Omental fat pad (tissue), 3 donors: ENCODE measurements at regions not wholly inside any gene's neighbourhood (a gene's known extent, or its start where the extent isn't known, plus 50 kb on each side); places are given as distances from the start of the nearest gene placed in this dataset.

Source experiments
- ATAC-seq: fragments of 150-250 bp; one replicate; pipeline ENCODE4 v1.9.1; 2016; ENCODE audit warnings: mild to moderate bottlenecking, moderate library complexity; ENCODE audit not compliant: low FRiP score
- DNase-seq: peaks from one replicate; pipeline ENCODE4 v3.0.0-alpha.2; 2019; ENCODE audit warnings: low spot score
- TF ChIP-seq, protein P1 (sequence below), 3 donors: fragments of 450-650 bp; IDR thresholded peaks; one replicate each; pipeline ENCODE4 v1.5.1; 2016 to 2017; ENCODE audit warnings: antibody characterized with exemption in 3 of 3, mild to moderate bottlenecking in 3 of 3, moderate library complexity in 2 of 3

DNA sequence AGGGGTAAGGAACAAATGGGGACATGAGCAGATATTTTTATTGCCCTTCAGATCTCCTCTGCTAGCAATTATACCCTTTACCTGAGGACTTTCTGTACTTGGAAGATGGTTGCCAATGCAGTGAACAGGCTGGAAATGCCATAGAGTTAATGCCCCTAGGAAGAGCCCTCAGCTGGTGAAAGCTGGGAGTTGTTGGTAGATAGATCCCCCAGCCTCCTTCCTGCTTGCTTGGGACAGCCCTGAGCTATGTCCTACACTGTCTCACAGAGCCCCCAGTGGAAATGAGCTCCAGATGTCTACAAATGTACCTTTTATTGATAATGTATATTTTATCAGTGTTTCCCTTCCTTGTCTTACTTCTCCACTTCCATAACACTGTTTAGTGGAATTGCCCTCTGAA lies 87.6 kb upstream of the PAK5 start:
- TF ChIP-seq, protein P1, sequence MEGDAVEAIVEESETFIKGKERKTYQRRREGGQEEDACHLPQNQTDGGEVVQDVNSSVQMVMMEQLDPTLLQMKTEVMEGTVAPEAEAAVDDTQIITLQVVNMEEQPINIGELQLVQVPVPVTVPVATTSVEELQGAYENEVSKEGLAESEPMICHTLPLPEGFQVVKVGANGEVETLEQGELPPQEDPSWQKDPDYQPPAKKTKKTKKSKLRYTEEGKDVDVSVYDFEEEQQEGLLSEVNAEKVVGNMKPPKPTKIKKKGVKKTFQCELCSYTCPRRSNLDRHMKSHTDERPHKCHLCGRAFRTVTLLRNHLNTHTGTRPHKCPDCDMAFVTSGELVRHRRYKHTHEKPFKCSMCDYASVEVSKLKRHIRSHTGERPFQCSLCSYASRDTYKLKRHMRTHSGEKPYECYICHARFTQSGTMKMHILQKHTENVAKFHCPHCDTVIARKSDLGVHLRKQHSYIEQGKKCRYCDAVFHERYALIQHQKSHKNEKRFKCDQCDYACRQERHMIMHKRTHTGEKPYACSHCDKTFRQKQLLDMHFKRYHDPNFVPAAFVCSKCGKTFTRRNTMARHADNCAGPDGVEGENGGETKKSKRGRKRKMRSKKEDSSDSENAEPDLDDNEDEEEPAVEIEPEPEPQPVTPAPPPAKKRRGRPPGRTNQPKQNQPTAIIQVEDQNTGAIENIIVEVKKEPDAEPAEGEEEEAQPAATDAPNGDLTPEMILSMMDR (IDR thresholded peaks at IDR 0.05) = no peak
- DNase-seq = no peak
- no peak for ATAC-seq

DNA sequence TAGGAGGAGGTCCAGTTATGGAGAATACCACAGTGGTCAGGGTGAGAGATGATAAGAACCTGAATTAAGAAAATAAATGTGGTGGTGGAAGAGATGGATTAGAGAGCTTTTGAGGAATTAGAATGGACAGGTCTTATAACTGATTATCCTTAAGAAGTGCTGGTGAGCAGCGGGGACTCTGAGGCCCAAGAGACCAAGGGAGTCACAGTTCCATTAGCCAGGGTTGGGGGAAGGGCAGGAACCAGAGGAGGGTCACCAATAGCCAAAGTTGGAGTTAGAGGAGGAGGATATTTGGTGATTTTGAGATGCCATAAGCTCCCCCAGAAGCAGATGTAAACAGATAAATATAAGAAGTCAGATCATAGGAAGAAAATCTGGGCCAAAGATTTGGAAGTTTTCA lies 87.1 kb upstream of the PAK5 start:
- ATAC-seq (no peak), DNase-seq (no peak)
- TF ChIP-seq, protein P1 (IDR thresholded peaks at IDR 0.05) = no peak

DNA sequence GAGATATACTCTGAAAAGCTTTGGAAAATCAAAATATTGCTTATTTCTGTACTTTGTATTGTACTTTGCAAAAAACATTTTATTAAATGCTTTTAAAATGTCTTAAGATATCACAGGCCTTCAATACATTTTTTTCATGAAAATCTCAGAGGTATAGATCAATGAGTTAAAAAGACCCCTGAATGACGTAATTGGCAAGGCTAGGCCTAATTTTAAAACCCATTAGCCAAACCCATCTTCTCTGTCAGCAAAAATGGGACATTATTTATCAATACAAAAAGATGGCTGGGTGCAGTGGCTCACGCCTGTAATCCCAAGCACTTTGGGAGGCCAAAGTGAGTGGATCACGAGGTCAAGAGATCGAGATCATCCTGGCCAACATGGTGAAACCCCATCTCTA lies 84.8 kb upstream of the PAK5 start:
- TF ChIP-seq, protein P1 (IDR thresholded peaks at IDR 0.05) = no peak
- ATAC-seq (no peak), DNase-seq (no peak)

DNA sequence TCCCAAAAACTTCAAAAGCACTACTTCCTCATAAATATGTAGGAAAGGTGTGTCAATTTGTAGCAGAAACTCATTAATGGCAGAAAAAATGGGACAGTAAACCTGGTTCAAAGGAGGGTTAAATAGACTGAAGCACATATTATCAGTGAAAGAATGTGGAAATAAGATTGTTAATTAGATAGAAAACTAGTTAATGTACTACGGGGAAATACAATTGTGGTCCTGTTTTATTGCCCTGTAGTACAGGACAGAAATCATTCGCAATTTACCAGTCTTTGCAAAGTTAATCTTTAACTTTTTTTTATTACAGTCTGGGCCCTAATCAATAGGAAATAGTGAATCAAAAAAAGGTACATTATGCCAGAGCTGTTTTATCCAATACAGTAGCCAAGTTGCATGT lies 82.0 kb upstream of the PAK5 start:
- no peak for ATAC-seq
- no peak for DNase-seq

DNA sequence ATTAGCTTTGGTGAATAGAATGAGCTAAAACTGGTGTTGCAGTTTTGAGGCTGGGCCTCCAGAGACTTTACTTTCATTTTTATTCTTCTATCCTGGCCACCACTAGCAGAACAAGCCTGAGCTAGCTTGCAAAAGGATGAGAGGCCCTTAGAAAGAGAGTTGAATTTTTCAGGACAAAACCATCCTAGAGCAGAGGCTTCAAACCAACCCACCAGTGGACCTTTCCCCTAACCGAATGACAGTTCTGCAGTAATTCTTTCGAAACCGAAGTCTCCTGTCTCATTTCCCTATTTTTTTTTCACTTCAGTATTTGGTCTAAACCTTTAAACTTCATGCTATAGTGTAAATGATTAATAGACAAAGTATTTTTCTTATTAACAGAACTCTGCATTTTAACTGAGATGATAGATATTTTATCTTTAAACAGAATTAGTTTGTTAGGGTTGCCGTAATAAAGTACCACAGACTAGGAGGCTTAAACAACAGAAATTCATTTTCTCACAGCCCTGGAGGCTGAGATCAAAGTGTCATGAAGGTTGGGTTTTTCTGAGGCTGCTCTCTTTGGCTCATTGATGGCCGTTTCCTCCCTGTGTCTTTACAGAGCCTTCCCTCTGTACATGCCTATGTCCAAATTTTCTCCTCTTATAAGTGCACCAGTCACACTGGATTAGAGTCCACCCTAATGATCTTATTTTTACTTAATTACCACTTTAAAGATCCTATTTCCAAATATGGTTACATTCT lies 80.6 kb upstream of the PAK5 start:
- no peak for ATAC-seq
- no peak for DNase-seq
- TF ChIP-seq, protein P1 (IDR thresholded peaks at IDR 0.05) = no peak

More for the DNA sequence above, 82.0 kb upstream of the PAK5 start:
- TF ChIP-seq, protein P1 (IDR thresholded peaks at IDR 0.05) = no peak

DNA sequence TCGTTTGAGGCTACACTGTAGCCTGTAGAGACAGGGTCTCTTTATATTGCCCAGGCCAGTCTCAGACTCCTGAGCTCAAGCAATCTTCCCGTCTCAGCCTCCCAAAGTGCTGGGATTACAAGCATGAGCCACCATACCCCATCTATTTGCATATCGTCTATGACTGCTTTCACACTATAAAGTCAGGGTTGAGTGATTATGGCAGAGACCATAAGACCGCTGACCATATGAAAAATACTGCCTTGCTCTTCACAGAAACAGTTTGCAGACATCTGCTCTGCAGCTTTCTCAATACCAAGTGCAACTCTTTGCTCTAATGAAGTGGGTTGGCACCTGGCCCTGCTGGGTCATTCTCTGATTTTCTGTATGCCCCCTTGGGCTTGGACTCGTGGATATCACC lies 79.5 kb upstream of the PAK5 start:
- ATAC-seq (no peak), DNase-seq (no peak)
- TF ChIP-seq, protein P1 (IDR thresholded peaks at IDR 0.05) = no peak

DNA sequence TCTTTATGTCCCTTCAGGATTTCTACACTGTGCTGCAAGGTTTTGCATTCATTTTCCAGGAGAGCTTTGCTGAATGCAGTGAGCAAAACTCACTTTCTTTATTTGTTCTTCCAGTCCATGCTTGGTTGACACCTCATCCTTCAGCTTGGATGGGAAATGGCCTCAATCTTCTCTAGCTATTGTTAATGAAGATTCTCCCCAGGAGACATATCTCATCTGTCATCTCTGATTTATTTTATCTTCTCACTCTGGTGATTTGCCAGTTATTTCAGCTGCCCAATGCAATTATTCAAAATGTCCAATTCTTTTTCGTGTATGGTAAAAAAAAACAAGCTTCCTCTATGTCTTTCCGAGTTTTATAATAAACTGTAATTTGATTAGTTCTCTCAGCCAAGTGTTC lies 77.9 kb upstream of the PAK5 start:
- TF ChIP-seq, protein P1 (IDR thresholded peaks at IDR 0.05) = no peak
- DNase-seq (no peak), ATAC-seq (no peak)
